Hepatocyte (in vitro differentiated cells): ENCODE measurements at regions not wholly inside any gene's neighbourhood (a gene's known extent, or its start where the extent isn't known, plus 50 kb on each side); places are given as distances from the start of the nearest gene placed in this dataset.

ENCODE experiments used
- DNase-seq: peaks from one replicate; pipeline ENCODE4 v3.0.0-alpha.2; 2016; ENCODE audit warnings: low spot score
- H2AFZ ChIP-seq: fragments of 200-600 bp; sonication (generic); 2 replicates; pipeline ENCODE4 v1.6.0; 2016; ENCODE audit warnings: antibody characterized with exemption, mild to moderate bottlenecking
- H3K27ac ChIP-seq: fragments of 200-600 bp; sonication (generic); 2 replicates; pipeline ENCODE4 v1.5.1; 2016; ENCODE audit warnings: mild to moderate bottlenecking
- H3K27me3 ChIP-seq: fragments of 200-600 bp; sonication (generic); 2 replicates; pipeline ENCODE4 v1.6.1; 2016
- H3K36me3 ChIP-seq: fragments of 200-600 bp; sonication (generic); replicated peaks from 2 replicates; pipeline ENCODE4 v1.5.1; 2016; ENCODE audit warnings: low read depth; ENCODE audit not compliant: insufficient read depth
- H3K4me1 ChIP-seq: fragments of 200-600 bp; sonication (generic); 2 replicates; pipeline ENCODE4 v1.5.1; 2016; ENCODE audit warnings: mild to moderate bottlenecking, moderate library complexity; ENCODE audit not compliant: insufficient read depth
- H3K4me2 ChIP-seq: fragments of 200-600 bp; sonication (generic); 2 replicates; pipeline ENCODE4 v1.6.0; 2016
- H3K4me3 ChIP-seq: fragments of 200-600 bp; sonication (generic); 2 replicates; pipeline ENCODE4 v1.5.1; 2016; ENCODE audit warnings: mild to moderate bottlenecking
- H3K79me2 ChIP-seq: fragments of 200-600 bp; sonication (generic); 2 replicates; pipeline ENCODE4 v1.6.0; 2017; ENCODE audit warnings: mild to moderate bottlenecking
- H3K9me2 ChIP-seq: fragments of 200-600 bp; sonication (generic); replicated peaks from 2 replicates; pipeline ENCODE4 v1.6.0; 2017; ENCODE audit warnings: mild to moderate bottlenecking; ENCODE audit not compliant: insufficient read depth
- H3K9me3 ChIP-seq: fragments of 200-600 bp; sonication (generic); 2 replicates; pipeline ENCODE4 v1.5.1; 2016; ENCODE audit warnings: low read depth, mild to moderate bottlenecking
- H4K20me1 ChIP-seq: fragments of 200-600 bp; sonication (generic); 2 replicates; pipeline ENCODE4 v1.6.0; 2016; ENCODE audit warnings: mild to moderate bottlenecking; ENCODE audit not compliant: insufficient read depth, poor library complexity, severe bottlenecking
- EZH2 ChIP-seq: fragments of 200-600 bp; sonication (generic); IDR thresholded peaks from 2 replicates; pipeline ENCODE4 v1.6.1; 2016; ENCODE audit warnings: antibody characterized with exemption, mild to moderate bottlenecking, borderline replicate concordance
- EZH2phosphoT487 ChIP-seq: fragments of 200-600 bp; sonication (generic); IDR thresholded peaks from one replicate; pipeline ENCODE4 v1.6.1; 2018; ENCODE audit warnings: antibody characterized with exemption, mild to moderate bottlenecking, low read depth, moderate library complexity; ENCODE audit not compliant: unreplicated experiment, severe bottlenecking
- WGBS: methylation state at CpG from one replicate; pipeline ENCODE4 v1.1.6; 2016; ENCODE audit warnings: low lambda C conversion rate; ENCODE audit errors: missing lambda C conversion rate; 5-methylcytosine and 5-hydroxymethylcytosine counted together
- TF ChIP-seq, protein P1 (sequence below): fragments of 200-600 bp; sonication (generic); IDR thresholded peaks from 2 replicates; pipeline ENCODE4 v1.5.1; 2016; ENCODE audit warnings: antibody characterized with exemption, mild to moderate bottlenecking; ENCODE audit not compliant: poor library complexity

DNA sequence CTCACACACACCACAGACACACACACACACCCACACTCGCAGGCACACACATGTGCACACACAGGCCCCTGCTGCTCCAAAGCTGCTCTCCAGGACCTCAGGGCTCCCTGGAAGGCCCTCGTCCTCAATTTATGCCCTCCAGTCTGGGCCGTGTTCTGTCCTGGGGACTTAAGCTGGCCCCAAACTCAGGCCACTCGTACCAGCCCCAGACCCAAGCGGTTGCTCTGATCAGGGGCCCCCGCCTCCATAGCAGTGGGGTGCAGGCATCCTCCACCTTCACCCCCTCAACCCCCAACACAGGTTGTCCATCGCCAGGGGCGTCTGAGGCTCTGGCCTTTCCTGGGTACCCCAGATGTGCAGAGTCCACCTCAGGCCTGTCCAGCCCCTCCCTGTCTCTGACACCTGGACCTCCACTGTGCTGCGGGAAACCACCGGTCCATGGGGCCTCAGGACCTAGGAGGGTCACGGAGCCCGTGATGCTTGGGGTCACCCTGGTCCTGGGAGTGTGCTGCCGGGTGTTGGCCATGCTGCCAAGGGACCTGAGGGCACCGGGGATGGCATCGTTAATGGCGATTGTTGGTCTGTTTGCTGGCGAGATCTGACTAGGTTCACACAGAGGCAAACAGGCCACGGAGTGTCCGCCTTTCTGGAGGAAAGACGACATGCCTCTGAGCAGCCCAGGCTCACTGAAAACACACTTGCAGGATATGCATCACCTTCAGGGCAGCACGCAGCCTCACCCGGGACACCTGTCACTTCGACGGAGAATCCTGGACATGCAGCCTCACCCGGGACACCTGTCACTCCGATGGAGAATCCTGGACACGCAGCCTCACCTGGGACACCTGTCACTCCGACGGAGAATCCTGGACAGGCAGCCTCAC lies 155.6 kb downstream of the NDUFA10 start:
- H3K9me3 ChIP-seq: no peaks in the 10 kb centered on the region
- H3K9me2 ChIP-seq: no peaks in the 10 kb centered on the region
- DNase-seq: no peak
- H3K27me3 ChIP-seq: no peaks in the 10 kb centered on the region
- no peak for TF ChIP-seq EZH2phosphoT487
- no peak for TF ChIP-seq EZH2
- TF ChIP-seq, protein P1, sequence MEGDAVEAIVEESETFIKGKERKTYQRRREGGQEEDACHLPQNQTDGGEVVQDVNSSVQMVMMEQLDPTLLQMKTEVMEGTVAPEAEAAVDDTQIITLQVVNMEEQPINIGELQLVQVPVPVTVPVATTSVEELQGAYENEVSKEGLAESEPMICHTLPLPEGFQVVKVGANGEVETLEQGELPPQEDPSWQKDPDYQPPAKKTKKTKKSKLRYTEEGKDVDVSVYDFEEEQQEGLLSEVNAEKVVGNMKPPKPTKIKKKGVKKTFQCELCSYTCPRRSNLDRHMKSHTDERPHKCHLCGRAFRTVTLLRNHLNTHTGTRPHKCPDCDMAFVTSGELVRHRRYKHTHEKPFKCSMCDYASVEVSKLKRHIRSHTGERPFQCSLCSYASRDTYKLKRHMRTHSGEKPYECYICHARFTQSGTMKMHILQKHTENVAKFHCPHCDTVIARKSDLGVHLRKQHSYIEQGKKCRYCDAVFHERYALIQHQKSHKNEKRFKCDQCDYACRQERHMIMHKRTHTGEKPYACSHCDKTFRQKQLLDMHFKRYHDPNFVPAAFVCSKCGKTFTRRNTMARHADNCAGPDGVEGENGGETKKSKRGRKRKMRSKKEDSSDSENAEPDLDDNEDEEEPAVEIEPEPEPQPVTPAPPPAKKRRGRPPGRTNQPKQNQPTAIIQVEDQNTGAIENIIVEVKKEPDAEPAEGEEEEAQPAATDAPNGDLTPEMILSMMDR: no peak
- H3K27ac ChIP-seq: no peak overlapping the region
- no peak overlapping the region for H3K4me2 ChIP-seq
- H3K79me2 ChIP-seq: no peaks in the 10 kb centered on the region
- H3K4me1 ChIP-seq: no peaks in the 10 kb centered on the region
- H4K20me1 ChIP-seq: no peaks in the 10 kb centered on the region
- H3K4me3 ChIP-seq: no peak overlapping the region
- H3K36me3 ChIP-seq: no peaks in the 10 kb centered on the region
- 92% methylated on average over 29 of the region's 29 CpGs for WGBS
- no peak overlapping the region for H2AFZ ChIP-seq

DNA sequence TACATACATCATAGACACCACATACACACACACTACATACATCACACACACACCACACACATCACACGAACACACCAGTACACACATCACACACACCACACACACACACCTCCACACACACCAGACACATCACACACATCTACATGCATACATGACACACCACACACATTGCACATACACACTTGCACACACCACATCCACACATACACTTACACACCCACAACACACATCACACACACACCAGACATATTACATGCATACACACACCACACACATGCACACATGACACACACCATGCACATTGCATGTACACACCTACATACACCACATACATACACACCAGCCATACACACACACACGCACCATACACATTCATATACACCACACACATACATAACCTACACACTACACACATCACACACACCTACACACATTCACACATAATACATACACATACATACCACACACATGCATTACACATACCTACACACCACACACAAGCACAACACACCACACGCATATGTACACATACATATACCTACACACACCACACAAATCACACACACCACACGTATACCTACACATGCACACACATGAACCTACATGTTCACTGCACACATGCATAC lies 156.5 kb downstream of the NDUFA10 start:
- Histone ChIP-seq H3K36me3 (no peaks in the 10 kb centered on the region), H3K79me2 (no peaks in the 10 kb centered on the region)
- DNase-seq: no peak

GRCh38 chr2:239866778-239867177 lies 158.4 kb downstream of the NDUFA10 start:
- Histone ChIP-seq H3K4me1 (no peaks in the 10 kb centered on the region), H3K79me2 (no peaks in the 10 kb centered on the region), H3K4me3 (no peak overlapping the region), H3K36me3 (no peaks in the 10 kb centered on the region), H3K27me3 (no peaks in the 10 kb centered on the region), H3K9me2 (no peaks in the 10 kb centered on the region), H3K27ac (no peak overlapping the region), H4K20me1 (no peaks in the 10 kb centered on the region), H2AFZ (no peak overlapping the region), H3K4me2 (no peak overlapping the region), H3K9me3 (no peaks in the 10 kb centered on the region)
- TF ChIP-seq, protein P1: no peak
- no peak for TF ChIP-seq EZH2phosphoT487
- no peak for TF ChIP-seq EZH2
- WGBS: 97% methylated on average over 3 of the region's 3 CpGs
- DNase-seq: no peak

More for the DNA sequence above, 156.5 kb downstream of the NDUFA10 start:
- Histone ChIP-seq H3K9me2 (no peaks in the 10 kb centered on the region), H3K4me1 (no peaks in the 10 kb centered on the region), H3K27me3 (no peaks in the 10 kb centered on the region), H2AFZ (no peak overlapping the region), H3K4me2 (no peak overlapping the region), H3K27ac (no peak overlapping the region), H3K9me3 (no peaks in the 10 kb centered on the region), H4K20me1 (no peaks in the 10 kb centered on the region), H3K4me3 (no peak overlapping the region)
- WGBS: 92% methylated on average over 4 of the region's 4 CpGs
- TF ChIP-seq EZH2phosphoT487: no peak
- no peak for TF ChIP-seq EZH2
- TF ChIP-seq, protein P1: no peak
